HUES64 (cell line): ENCODE measurements at regions not wholly inside any gene's neighbourhood (a gene's known extent, or its start where the extent isn't known, plus 50 kb on each side); places are given as distances from the start of the nearest gene placed in this dataset.

Experiments used
- H3K27ac ChIP-seq: 2 replicates; pipeline ENCODE4 v1.7.0; 2013; ENCODE audit warnings: low read depth, low read length, inconsistent platforms
- H3K27me3 ChIP-seq: 2 replicates; pipeline ENCODE4 v1.6.1; 2013; ENCODE audit warnings: mild to moderate bottlenecking, low read length; ENCODE audit not compliant: insufficient read depth
- H3K36me3 ChIP-seq: 2 replicates; pipeline ENCODE4 v1.6.1; 2013; ENCODE audit warnings: mild to moderate bottlenecking, low read length; ENCODE audit not compliant: insufficient read depth
- H3K4me1 ChIP-seq: 2 replicates; pipeline ENCODE4 v1.6.1; 2013; ENCODE audit warnings: mild to moderate bottlenecking, low read length, moderate library complexity; ENCODE audit not compliant: insufficient read depth
- H3K4me3 ChIP-seq: 2 replicates; pipeline ENCODE4 v1.5.1; 2013; ENCODE audit warnings: mild to moderate bottlenecking, low read length, moderate library complexity
- H3K9ac ChIP-seq: 2 replicates; pipeline ENCODE4 v1.6.1; 2013; ENCODE audit warnings: mild to moderate bottlenecking, low read depth, low read length
- H3K9me3 ChIP-seq: 2 replicates; pipeline ENCODE4 v1.6.1; 2013; ENCODE audit warnings: low read depth, low read length; ENCODE audit not compliant: insufficient read depth
- WGBS: fragments of 150-250, 120-280 bp; methylation state at CpG from one replicate; pipeline ENCODE4 v1.1.7; 2013; ENCODE audit warnings: missing lambda C conversion rate; 5-methylcytosine and 5-hydroxymethylcytosine counted together

GRCh38 chr17:13704333-13704732 is 102.6 kb upstream of the HS3ST3A1 start:
- 87% methylated on average over 1 of the region's 1 CpG for WGBS
- H3K9me3 ChIP-seq, result no peaks in the 10 kb centered on the region
- no peaks in the 10 kb centered on the region for H3K4me1 ChIP-seq
- H3K27me3 ChIP-seq, result no peaks in the 10 kb centered on the region
- no peaks in the 10 kb centered on the region for H3K36me3 ChIP-seq
- H3K9ac ChIP-seq, result no peak overlapping the region
- no peak overlapping the region for H3K4me3 ChIP-seq
- H3K27ac ChIP-seq, result no peak overlapping the region

DNA sequence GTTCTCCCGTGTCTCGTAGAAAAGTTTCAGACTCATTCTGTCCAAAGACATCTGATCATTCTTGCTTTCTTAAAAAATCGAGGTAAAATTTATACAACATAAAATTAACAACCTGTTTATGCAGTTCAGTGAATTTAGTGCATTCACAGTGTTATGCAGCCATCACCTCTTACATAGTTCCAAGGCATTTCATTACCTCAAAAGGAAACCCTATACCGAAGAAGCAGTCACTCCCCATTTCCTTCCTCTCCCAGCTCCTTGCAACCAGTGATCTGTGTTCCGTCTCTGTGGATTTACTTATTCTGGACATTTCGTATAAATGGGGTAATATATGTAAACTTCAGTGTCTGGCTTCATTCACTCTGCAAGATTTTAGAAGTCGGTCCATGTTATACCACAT is 103.5 kb upstream of the HS3ST3A1 start:
- WGBS, result 85% methylated on average over 6 of the region's 7 CpGs
- H3K27ac ChIP-seq, result no peak overlapping the region
- no peak overlapping the region for H3K4me3 ChIP-seq
- no peaks in the 10 kb centered on the region for H3K36me3 ChIP-seq
- no peaks in the 10 kb centered on the region for H3K4me1 ChIP-seq
- H3K9ac ChIP-seq, result no peak overlapping the region
- H3K27me3 ChIP-seq, result no peaks in the 10 kb centered on the region
- H3K9me3 ChIP-seq, result no peaks in the 10 kb centered on the region

GRCh38 chr17:13721705-13722104 is 120.0 kb upstream of the HS3ST3A1 start:
- H3K9me3 ChIP-seq, result no peaks in the 10 kb centered on the region
- no peaks in the 10 kb centered on the region for H3K27me3 ChIP-seq
- H3K4me1 ChIP-seq, result no peaks in the 10 kb centered on the region
- 90% methylated on average over 5 of the region's 5 CpGs for WGBS
- no peaks in the 10 kb centered on the region for H3K36me3 ChIP-seq
- no peak overlapping the region for H3K9ac ChIP-seq
- H3K27ac ChIP-seq, result no peak overlapping the region
- H3K4me3 ChIP-seq, result no peak overlapping the region

GRCh38 chr17:13725288-13725990 is 123.7 kb upstream of the HS3ST3A1 start:
- Histone ChIP-seq H3K36me3 (no peaks in the 10 kb centered on the region), H3K9me3 (no peaks in the 10 kb centered on the region), H3K4me3 (no peak overlapping the region), H3K27me3 (no peaks in the 10 kb centered on the region), H3K27ac (no peak overlapping the region), H3K9ac (no peak overlapping the region), H3K4me1 (no peaks in the 10 kb centered on the region)
- WGBS, result 39% methylated on average over 2 of the region's 2 CpGs

- H3K4me3 ChIP-seq, result no peak overlapping the region
- WGBS, result 81% methylated on average over 3 of the region's 6 CpGs
- H3K36me3 ChIP-seq, result no peaks in the 10 kb centered on the region
- H3K27me3 ChIP-seq, result no peaks in the 10 kb centered on the region
- H3K4me1 ChIP-seq, result no peaks in the 10 kb centered on the region
- H3K9me3 ChIP-seq, result 0 out of 2 replicates have a peak, but pooled peaks cover 2% of the 10 kb centered on the region
- H3K9ac ChIP-seq, result no peak overlapping the region
- no peak overlapping the region for H3K27ac ChIP-seq
Observed at GRCh38 chr17:13727441-13728171, 125.9 kb upstream of the HS3ST3A1 start.

- Histone ChIP-seq H3K4me3 (no peak overlapping the region), H3K27ac (no peak overlapping the region), H3K9me3 (peaks cover 10% of the 10 kb centered on the region; the same call in 1 of the 2 replicates), H3K4me1 (no peaks in the 10 kb centered on the region), H3K27me3 (no peaks in the 10 kb centered on the region), H3K9ac (no peak overlapping the region), H3K36me3 (no peaks in the 10 kb centered on the region)
- 77% methylated on average over 3 of the region's 4 CpGs for WGBS
Observed at GRCh38 chr17:13728781-13729180, 127.1 kb upstream of the HS3ST3A1 start.

DNA sequence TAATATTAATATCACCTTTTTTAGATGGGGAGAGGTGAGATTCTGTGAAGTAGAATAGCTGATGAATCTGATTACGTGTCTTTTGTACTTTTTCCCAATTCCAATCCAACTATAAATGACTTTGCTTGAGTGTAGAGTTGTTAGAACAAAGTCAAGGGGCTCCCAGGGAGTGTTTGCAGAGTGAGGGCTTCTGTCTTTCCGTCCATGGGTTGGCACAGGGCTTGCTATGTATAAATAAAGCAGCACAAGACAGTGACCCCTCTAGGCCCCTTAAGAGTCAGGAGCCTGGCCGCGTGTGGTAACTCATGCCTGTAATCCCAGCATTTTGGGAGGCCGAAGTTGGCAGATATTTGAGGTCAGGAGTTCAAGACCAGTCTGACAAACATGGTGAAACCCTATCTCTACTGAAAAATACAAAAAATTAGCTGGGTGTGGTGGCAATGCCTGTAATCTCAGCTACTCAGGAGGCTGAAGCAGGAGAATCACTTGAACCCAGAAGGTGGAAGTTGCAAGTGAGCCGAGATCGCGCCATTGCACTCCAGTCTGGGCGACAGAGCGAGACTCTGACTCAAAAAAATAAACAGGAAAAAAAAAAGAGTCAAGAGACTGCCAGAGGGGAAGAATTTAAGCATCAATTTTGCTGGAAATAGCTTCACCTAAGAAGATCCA is 127.9 kb upstream of the HS3ST3A1 start:
- Histone ChIP-seq H3K9me3 (peaks cover 15% of the 10 kb centered on the region; the same call in 1 of the 2 replicates), H3K4me3 (no peak overlapping the region), H3K36me3 (no peaks in the 10 kb centered on the region), H3K27me3 (no peaks in the 10 kb centered on the region), H3K9ac (no peak overlapping the region), H3K27ac (no peak overlapping the region), H3K4me1 (no peaks in the 10 kb centered on the region)
- 99% methylated on average over 9 of the region's 10 CpGs for WGBS

DNA sequence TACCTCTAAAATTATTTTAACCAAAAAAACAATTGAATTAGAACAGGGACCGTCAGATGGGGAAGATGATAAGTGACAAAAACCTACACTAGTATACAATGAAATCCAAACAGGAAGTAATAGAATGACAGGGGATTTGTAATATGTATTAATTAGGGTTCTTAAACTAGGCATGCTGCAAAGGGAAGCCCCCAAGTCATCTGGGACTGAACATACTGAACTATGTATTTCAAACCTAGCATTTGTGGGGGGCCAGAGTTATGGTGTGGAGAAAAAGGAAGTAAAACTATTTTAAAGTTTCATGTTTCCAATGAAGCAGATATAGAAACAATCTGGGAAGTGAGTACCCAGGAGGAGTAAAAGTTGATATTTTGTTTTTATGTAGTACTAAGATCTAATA is 133.2 kb upstream of the HS3ST3A1 start:
- no peak overlapping the region for H3K27ac ChIP-seq
- H3K4me1 ChIP-seq, result no peaks in the 10 kb centered on the region
- no peaks in the 10 kb centered on the region for H3K36me3 ChIP-seq
- H3K9me3 ChIP-seq, result peaks cover 16% of the 10 kb centered on the region; the same call in 1 of the 2 replicates
- no CpG with 5 or more reads among the region's 1 CpG for WGBS
- no peaks in the 10 kb centered on the region for H3K27me3 ChIP-seq
- H3K4me3 ChIP-seq, result no peak overlapping the region
- no peak overlapping the region for H3K9ac ChIP-seq

DNA sequence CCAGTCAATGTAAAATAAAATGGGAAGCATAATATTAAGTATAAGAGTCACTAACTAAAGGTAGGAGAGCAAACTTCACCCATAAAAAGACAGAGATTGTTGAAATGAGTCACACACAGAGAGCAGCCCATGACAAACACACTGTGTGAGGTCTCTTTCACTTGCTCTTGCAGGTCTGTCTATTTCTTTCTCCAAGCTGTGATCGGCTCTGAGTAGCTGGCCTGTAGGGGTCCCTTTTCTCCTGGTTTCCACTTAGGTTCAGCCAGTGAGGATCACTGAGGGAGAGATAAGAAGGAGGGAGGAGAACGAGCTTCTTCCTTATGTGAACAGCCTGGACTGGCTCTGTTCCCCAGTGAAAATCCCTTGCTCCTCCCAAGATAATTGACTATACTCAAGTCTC is 133.7 kb upstream of the HS3ST3A1 start:
- H3K27ac ChIP-seq, result no peak overlapping the region
- H3K9ac ChIP-seq, result no peak overlapping the region
- WGBS, result 60% methylated on average over 2 of the region's 2 CpGs

DNA sequence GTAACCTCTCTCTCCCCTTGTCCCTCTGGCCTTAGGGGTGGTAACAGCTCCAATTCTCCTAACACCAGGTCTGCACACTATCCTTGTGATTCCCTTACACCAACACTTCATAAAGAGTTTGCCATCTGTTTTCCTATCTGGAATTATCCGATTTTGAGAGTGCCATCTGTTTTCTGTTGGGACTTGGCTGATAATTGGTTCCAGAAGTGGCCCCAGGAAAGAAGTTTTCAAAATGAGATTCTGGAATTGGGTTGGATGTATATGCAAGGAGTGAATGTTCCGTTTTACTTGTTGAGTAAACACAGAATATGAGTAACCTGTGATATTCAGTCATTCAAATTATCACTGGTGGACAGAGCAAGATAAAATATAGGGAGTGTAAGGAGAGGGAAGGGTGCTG is 134.1 kb upstream of the HS3ST3A1 start:
- no peak overlapping the region for H3K4me3 ChIP-seq
- H3K36me3 ChIP-seq, result no peaks in the 10 kb centered on the region
- H3K27ac ChIP-seq, result no peak overlapping the region
- 93% methylated on average over 2 of the region's 2 CpGs for WGBS
- H3K9me3 ChIP-seq, result peaks cover 16% of the 10 kb centered on the region; the same call in 1 of the 2 replicates
- no peak overlapping the region for H3K9ac ChIP-seq
- H3K27me3 ChIP-seq, result no peaks in the 10 kb centered on the region
- no peaks in the 10 kb centered on the region for H3K4me1 ChIP-seq

More for the DNA sequence above, 133.7 kb upstream of the HS3ST3A1 start:
- Histone ChIP-seq H3K4me3 (no peak overlapping the region), H3K27me3 (no peaks in the 10 kb centered on the region), H3K36me3 (no peaks in the 10 kb centered on the region), H3K9me3 (peaks cover 16% of the 10 kb centered on the region; the same call in 1 of the 2 replicates), H3K4me1 (no peaks in the 10 kb centered on the region)

- no peaks in the 10 kb centered on the region for H3K36me3 ChIP-seq
- H3K27me3 ChIP-seq, result no peaks in the 10 kb centered on the region
- H3K27ac ChIP-seq, result no peak overlapping the region
- H3K4me1 ChIP-seq, result no peaks in the 10 kb centered on the region
- peaks cover 15% of the 10 kb centered on the region; the same call in 1 of the 2 replicates for H3K9me3 ChIP-seq
- H3K4me3 ChIP-seq, result no peak overlapping the region
- no peak overlapping the region for H3K9ac ChIP-seq
Observed at GRCh38 chr17:13736916-13737315, 135.2 kb upstream of the HS3ST3A1 start.
